DOHH2 (cell line): ENCODE measurements at regions not wholly inside any gene's neighbourhood (a gene's known extent, or its start where the extent isn't known, plus 50 kb on each side); places are given as distances from the start of the nearest gene placed in this dataset.

Source experiments
- H3F3A ChIP-seq: fragments of 200-600 bp; sonication (generic), shearing (Covaris generic); 2 replicates; pipeline ENCODE4 v1.6.0; 2016; ENCODE audit warnings: antibody characterized with exemption, mild to moderate bottlenecking; ENCODE audit not compliant: control insufficient read depth, insufficient read depth
- H3K27ac ChIP-seq: fragments of 200-600 bp; sonication (generic); 2 replicates; pipeline ENCODE4 v1.5.1; 2014; ENCODE audit warnings: low read depth, mild to moderate bottlenecking, low read length, moderate library complexity
- H3K27me3 ChIP-seq: fragments of 200-600 bp; sonication (generic); 2 replicates; pipeline ENCODE4 v1.6.1; 2014; ENCODE audit warnings: mild to moderate bottlenecking, low read length, mixed read lengths; ENCODE audit not compliant: control insufficient read depth
- H3K36me3 ChIP-seq: fragments of 200-600 bp; sonication (generic); 2 replicates; pipeline ENCODE4 v1.6.1; 2014; ENCODE audit warnings: mild to moderate bottlenecking, low read length, moderate library complexity, mixed read lengths; ENCODE audit not compliant: control insufficient read depth
- H3K4me1 ChIP-seq: fragments of 200-600 bp; sonication (generic); 2 replicates; pipeline ENCODE4 v1.6.1; 2014; ENCODE audit warnings: mild to moderate bottlenecking, low read length, mixed read lengths; ENCODE audit not compliant: control insufficient read depth
- H3K4me2 ChIP-seq: fragments of 200-600 bp; sonication (generic); 2 replicates; pipeline ENCODE4 v1.6.0; 2014; ENCODE audit warnings: mild to moderate bottlenecking, low read length, moderate library complexity
- H3K4me3 ChIP-seq: fragments of 200-600 bp; sonication (generic); 2 replicates; pipeline ENCODE4 v1.5.1; 2014; ENCODE audit warnings: mild to moderate bottlenecking, low read length, mixed read lengths
- H3K79me2 ChIP-seq: fragments of 200-600 bp; sonication (generic); 2 replicates; pipeline ENCODE4 v1.6.1; 2014; ENCODE audit warnings: mild to moderate bottlenecking, low read length, mixed read lengths; ENCODE audit not compliant: control insufficient read depth
- H3K9me2 ChIP-seq: fragments of 200-600 bp; sonication (generic); replicated peaks from 2 replicates; pipeline ENCODE4 v1.6.1; 2014; ENCODE audit warnings: mild to moderate bottlenecking, low read length, mixed read lengths; ENCODE audit not compliant: control insufficient read depth
- H3K9me3 ChIP-seq: fragments of 200-600 bp; sonication (generic); 2 replicates; pipeline ENCODE4 v1.6.1; 2014; ENCODE audit warnings: antibody characterized with exemption, low read length, mixed read lengths; ENCODE audit not compliant: control insufficient read depth, insufficient read depth
- H4K20me1 ChIP-seq: fragments of 200-600 bp; sonication (generic); 2 replicates; pipeline ENCODE4 v1.6.0; 2014; ENCODE audit warnings: low read depth, mild to moderate bottlenecking, antibody characterized with exemption, low read length, moderate library complexity; ENCODE audit not compliant: control insufficient read depth, insufficient read depth
- CTCF ChIP-seq: fragments of 200-600 bp; sonication (generic); IDR thresholded peaks from one replicate; pipeline ENCODE4 v1.5.1; 2014; ENCODE audit warnings: antibody characterized with exemption, mild to moderate bottlenecking, low read depth, low read length; ENCODE audit not compliant: poor library complexity, severe bottlenecking
- EZH2phosphoT487 ChIP-seq: fragments of 200-600 bp; sonication (generic); IDR thresholded peaks from 2 replicates; pipeline ENCODE4 v1.6.1; 2017; ENCODE audit warnings: borderline replicate concordance, mild to moderate bottlenecking, antibody characterized with exemption, low read length, moderate library complexity, mixed read lengths

DNA sequence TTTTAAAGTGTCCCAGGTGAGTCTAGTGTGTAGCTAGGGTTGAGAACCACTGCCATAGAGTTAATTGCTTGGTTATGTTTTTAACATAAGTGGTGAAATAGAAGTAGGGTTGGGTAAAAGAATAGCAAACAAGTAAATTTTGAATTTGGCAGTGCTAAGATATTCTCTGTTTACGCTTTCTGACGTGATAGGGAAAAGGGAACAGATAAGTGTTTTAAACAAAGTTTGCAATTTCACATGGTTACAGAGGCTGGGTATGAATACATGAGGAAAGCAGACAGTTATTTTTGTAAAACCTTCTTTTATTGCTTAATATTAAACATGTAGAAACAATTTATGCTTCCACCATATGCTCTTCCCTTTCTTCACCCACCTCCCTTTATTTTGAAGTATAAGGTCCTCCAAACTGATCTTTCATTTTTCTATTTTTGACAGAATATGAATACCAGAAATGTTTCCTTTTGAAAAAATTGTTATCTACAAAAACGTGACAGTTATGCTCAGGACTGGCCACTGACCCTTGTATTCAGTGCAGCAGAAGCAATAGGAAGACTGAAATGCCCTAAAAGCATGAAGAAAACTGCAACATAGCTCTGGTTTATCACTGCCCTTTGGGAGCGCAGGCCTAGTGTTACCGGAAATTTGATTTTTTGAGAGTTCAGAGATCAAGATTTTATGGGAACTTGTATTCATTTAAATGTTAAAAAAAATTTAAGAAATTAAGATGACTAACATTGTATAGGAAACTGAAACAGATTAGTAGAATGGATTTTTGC is 214.4 kb upstream of the ARSJ start:
- Histone ChIP-seq H4K20me1 (no peaks in the 10 kb centered on the region), H3K36me3 (no peaks in the 10 kb centered on the region), H3K27me3 (no peaks in the 10 kb centered on the region), H3K4me1 (no peaks in the 10 kb centered on the region), H3K79me2 (no peaks in the 10 kb centered on the region), H3K27ac (no peak overlapping the region), H3K9me3 (no peaks in the 10 kb centered on the region), H3K4me3 (no peak overlapping the region), H3K9me2 (no peaks in the 10 kb centered on the region), H3K4me2 (no peak overlapping the region), H3F3A (no peaks in the 10 kb centered on the region)
- TF ChIP-seq CTCF, result no peak
- no peak for TF ChIP-seq EZH2phosphoT487

DNA sequence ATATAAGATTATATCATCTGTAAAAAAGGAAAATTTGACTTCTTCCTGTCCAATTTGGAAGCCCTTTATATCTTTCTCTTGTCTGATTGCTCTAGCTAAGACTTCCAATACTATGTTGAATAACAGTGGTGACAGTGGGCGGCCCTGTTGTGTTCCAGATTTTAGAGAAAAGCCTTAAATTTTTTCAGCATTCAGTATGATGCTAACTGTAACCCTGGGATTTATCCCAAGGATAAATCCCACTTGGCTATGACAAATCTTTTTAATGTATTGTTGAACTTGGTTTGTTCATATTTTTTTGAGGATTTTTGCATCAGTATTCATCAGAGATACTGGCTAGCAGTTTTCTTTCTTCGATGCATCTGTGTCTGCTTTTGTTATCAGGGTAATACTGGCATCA is 217.2 kb upstream of the ARSJ start:
- Histone ChIP-seq H3K4me1 (no peaks in the 10 kb centered on the region), H4K20me1 (no peaks in the 10 kb centered on the region), H3K27ac (no peak overlapping the region), H3K9me2 (no peaks in the 10 kb centered on the region), H3K79me2 (no peaks in the 10 kb centered on the region), H3F3A (no peaks in the 10 kb centered on the region), H3K4me3 (no peak overlapping the region), H3K4me2 (no peak overlapping the region), H3K27me3 (no peaks in the 10 kb centered on the region), H3K36me3 (no peaks in the 10 kb centered on the region), H3K9me3 (no peaks in the 10 kb centered on the region)
- TF ChIP-seq EZH2phosphoT487 (no peak), CTCF (no peak)

DNA sequence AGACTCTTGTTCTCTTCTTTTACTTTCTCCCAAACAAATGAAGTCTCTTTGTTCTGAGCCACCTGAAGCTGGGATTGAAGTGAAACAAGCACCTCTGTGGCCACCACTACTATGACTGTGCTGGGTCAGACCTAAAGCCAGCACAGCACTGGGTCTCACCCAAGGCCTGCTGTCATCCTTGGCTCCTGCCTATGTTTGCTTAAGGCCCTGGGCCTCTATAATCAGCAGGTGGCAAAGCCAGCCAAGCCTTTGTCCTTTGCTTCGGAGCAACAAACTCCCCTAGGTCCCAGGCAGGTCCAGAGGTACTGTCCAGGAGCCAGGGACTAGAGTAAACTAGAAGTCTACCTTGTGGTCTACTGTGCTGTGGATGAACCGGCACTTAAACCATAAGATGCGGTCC is 220.6 kb upstream of the ARSJ start:
- Histone ChIP-seq H3K9me2 (no peaks in the 10 kb centered on the region), H3K4me3 (no peak overlapping the region), H3K4me1 (no peaks in the 10 kb centered on the region), H3K27me3 (no peaks in the 10 kb centered on the region), H3F3A (no peaks in the 10 kb centered on the region), H3K36me3 (no peaks in the 10 kb centered on the region), H3K4me2 (no peak overlapping the region), H4K20me1 (no peaks in the 10 kb centered on the region), H3K9me3 (no peaks in the 10 kb centered on the region), H3K79me2 (no peaks in the 10 kb centered on the region), H3K27ac (no peak overlapping the region)
- TF ChIP-seq EZH2phosphoT487 (no peak), CTCF (no peak)
